Upper lobe of left lung (tissue), 4 donors: ENCODE measurements at regions not wholly inside any gene's neighbourhood (a gene's known extent, or its start where the extent isn't known, plus 50 kb on each side); places are given as distances from the start of the nearest gene placed in this dataset.

Experiments used
- EP300 ChIP-seq, 4 donors: sonication (generic); formaldehyde crosslinking; IDR thresholded peaks; one replicate each; pipeline ENCODE4 v1.5.1; 2017; ENCODE audit warnings: antibody characterized with exemption in 4 of 4, control low read depth in 2 of 4
- POLR2A ChIP-seq, 4 donors: fragments of 450-650 bp; IDR thresholded peaks; one replicate each; pipeline ENCODE4 v1.5.1; 2016 to 2017; ENCODE audit warnings: antibody characterized with exemption in 4 of 4, mild to moderate bottlenecking in 2 of 4

GRCh38 chr6:167476844-167477595 lies 152.1 kb downstream of the TTLL2 start:
- no peak for TF ChIP-seq POLR2A (IDR thresholded peaks at IDR 0.05)
- TF ChIP-seq EP300 (IDR thresholded peaks at IDR 0.05) = no peak
